OCI-LY1 (cell line): ENCODE measurements at regions not wholly inside any gene's neighbourhood (a gene's known extent, or its start where the extent isn't known, plus 50 kb on each side); places are given as distances from the start of the nearest gene placed in this dataset.
"Not testable (repeated sequence)": the region's sequence is repeated elsewhere in the genome, so short reads cannot be mapped to it uniquely, and the experiment has no call there.

Experiments used
- H2AFZ ChIP-seq: fragments of 200-600 bp; sonication (generic), shearing (Covaris generic); 2 replicates; pipeline ENCODE4 v1.6.0; 2014; ENCODE audit warnings: antibody characterized with exemption, mild to moderate bottlenecking, low read length
- H3F3A ChIP-seq: fragments of 200-600 bp; sonication (generic), shearing (Covaris generic); 2 replicates; pipeline ENCODE4 v1.6.0; 2014; ENCODE audit warnings: mild to moderate bottlenecking, antibody characterized with exemption, low read length, moderate library complexity; ENCODE audit not compliant: insufficient read depth
- H3K27ac ChIP-seq: fragments of 200-600 bp; sonication (generic); 2 replicates; pipeline ENCODE4 v1.5.1; 2014; ENCODE audit warnings: low read length, mixed run types, mild to moderate bottlenecking, low read depth; ENCODE audit not compliant: poor library complexity, severe bottlenecking
- H3K27me3 ChIP-seq: fragments of 200-600 bp; sonication (generic); 2 replicates; pipeline ENCODE4 v1.6.0; 2014; ENCODE audit warnings: antibody characterized with exemption, mild to moderate bottlenecking, low read length, moderate library complexity; ENCODE audit not compliant: insufficient read depth
- H3K36me3 ChIP-seq: fragments of 200-600 bp; sonication (generic); 2 replicates; pipeline ENCODE4 v1.6.1; 2014; ENCODE audit warnings: mild to moderate bottlenecking, antibody characterized with exemption, low read length, moderate library complexity, mixed read lengths; ENCODE audit not compliant: insufficient read depth
- H3K4me1 ChIP-seq: fragments of 200-600 bp; sonication (generic); 2 replicates; pipeline ENCODE4 v1.5.1; 2014; ENCODE audit warnings: mild to moderate bottlenecking, low read length, moderate library complexity; ENCODE audit not compliant: insufficient read depth, severe bottlenecking
- H3K4me2 ChIP-seq: fragments of 200-600 bp; sonication (generic), shearing (Covaris generic); 2 replicates; pipeline ENCODE4 v1.6.1; 2014; ENCODE audit warnings: low read length
- H3K4me3 ChIP-seq: fragments of 200-600 bp; sonication (generic); 2 replicates; pipeline ENCODE4 v1.5.1; 2014; ENCODE audit warnings: low read length, low read depth, mild to moderate bottlenecking, mixed read lengths; ENCODE audit not compliant: poor library complexity, severe bottlenecking
- H3K79me2 ChIP-seq: fragments of 200-600 bp; shearing (Covaris generic); 2 replicates; pipeline ENCODE4 v1.6.1; 2016; ENCODE audit warnings: mixed run types, low read length, mixed read lengths; ENCODE audit not compliant: insufficient read depth
- H3K9ac ChIP-seq: fragments of 200-600 bp; sonication (generic), shearing (Covaris generic); 2 replicates; pipeline ENCODE4 v1.6.1; 2014; ENCODE audit warnings: mild to moderate bottlenecking, low read length, mixed read lengths
- H3K9me2 ChIP-seq: fragments of 200-600 bp; sonication (generic), shearing (Covaris generic); 2 replicates; pipeline ENCODE4 v1.6.1; 2014; ENCODE audit warnings: low read depth, mild to moderate bottlenecking, low read length, mixed read lengths
- H3K9me3 ChIP-seq: fragments of 200-600 bp; shearing (Covaris generic); 2 replicates; pipeline ENCODE4 v1.6.1; 2014; ENCODE audit warnings: low read length, mixed read lengths
- H4K20me1 ChIP-seq: fragments of 200-600 bp; sonication (generic), shearing (Covaris generic); 2 replicates; pipeline ENCODE4 v1.6.0; 2016; ENCODE audit warnings: mild to moderate bottlenecking, low read length; ENCODE audit not compliant: insufficient read depth
- EZH2 ChIP-seq: fragments of 200-600 bp; sonication (generic), shearing (Covaris generic); IDR thresholded peaks from 2 replicates; pipeline ENCODE4 v1.8.0; 2017; ENCODE audit warnings: borderline replicate concordance, mixed run types, mild to moderate bottlenecking, antibody characterized with exemption, low read length, moderate library complexity, mixed read lengths
- TF ChIP-seq, protein P1 (sequence below): fragments of 200-600 bp; sonication (generic), shearing (Covaris generic); IDR thresholded peaks from 2 replicates; pipeline ENCODE4 v1.5.1; 2017; ENCODE audit warnings: mild to moderate bottlenecking, antibody characterized with exemption, low read length, moderate library complexity, mixed read lengths

DNA sequence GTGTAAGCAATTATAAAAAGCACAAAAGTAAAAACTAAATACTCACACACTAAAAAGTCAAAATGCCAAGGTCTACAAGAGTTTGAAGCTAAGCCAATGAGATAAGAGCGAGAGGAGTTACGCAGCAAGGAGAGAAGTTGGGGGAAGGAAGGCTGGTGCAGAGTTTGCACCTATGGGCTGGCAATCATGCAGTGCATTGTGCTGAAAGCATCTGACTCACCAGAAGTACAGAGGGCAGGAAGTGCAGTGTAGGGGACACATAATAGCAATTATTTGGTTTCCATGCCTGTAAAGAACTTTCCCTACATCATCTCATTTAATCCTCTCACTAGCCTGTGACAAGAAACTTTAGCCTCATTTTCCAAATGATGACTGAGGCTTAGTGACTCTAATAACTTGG lies 142.7 kb upstream of the KYNU start:
- H3K36me3 ChIP-seq, result no peaks in the 10 kb centered on the region
- no peaks in the 10 kb centered on the region for H3F3A ChIP-seq
- no peak overlapping the region for H3K4me2 ChIP-seq
- no peaks in the 10 kb centered on the region for H3K9me2 ChIP-seq
- no peaks in the 10 kb centered on the region for H3K4me1 ChIP-seq
- H3K4me3 ChIP-seq, result no peak overlapping the region
- TF ChIP-seq EZH2, result no peak
- TF ChIP-seq, protein P1, sequence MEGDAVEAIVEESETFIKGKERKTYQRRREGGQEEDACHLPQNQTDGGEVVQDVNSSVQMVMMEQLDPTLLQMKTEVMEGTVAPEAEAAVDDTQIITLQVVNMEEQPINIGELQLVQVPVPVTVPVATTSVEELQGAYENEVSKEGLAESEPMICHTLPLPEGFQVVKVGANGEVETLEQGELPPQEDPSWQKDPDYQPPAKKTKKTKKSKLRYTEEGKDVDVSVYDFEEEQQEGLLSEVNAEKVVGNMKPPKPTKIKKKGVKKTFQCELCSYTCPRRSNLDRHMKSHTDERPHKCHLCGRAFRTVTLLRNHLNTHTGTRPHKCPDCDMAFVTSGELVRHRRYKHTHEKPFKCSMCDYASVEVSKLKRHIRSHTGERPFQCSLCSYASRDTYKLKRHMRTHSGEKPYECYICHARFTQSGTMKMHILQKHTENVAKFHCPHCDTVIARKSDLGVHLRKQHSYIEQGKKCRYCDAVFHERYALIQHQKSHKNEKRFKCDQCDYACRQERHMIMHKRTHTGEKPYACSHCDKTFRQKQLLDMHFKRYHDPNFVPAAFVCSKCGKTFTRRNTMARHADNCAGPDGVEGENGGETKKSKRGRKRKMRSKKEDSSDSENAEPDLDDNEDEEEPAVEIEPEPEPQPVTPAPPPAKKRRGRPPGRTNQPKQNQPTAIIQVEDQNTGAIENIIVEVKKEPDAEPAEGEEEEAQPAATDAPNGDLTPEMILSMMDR, result no peak
- H3K27ac ChIP-seq, result no peak overlapping the region
- no peaks in the 10 kb centered on the region for H4K20me1 ChIP-seq
- no peak overlapping the region for H2AFZ ChIP-seq
- H3K79me2 ChIP-seq, result no peaks in the 10 kb centered on the region
- H3K9ac ChIP-seq, result no peak overlapping the region
- no peaks in the 10 kb centered on the region for H3K27me3 ChIP-seq
- no peaks in the 10 kb centered on the region for H3K9me3 ChIP-seq

DNA sequence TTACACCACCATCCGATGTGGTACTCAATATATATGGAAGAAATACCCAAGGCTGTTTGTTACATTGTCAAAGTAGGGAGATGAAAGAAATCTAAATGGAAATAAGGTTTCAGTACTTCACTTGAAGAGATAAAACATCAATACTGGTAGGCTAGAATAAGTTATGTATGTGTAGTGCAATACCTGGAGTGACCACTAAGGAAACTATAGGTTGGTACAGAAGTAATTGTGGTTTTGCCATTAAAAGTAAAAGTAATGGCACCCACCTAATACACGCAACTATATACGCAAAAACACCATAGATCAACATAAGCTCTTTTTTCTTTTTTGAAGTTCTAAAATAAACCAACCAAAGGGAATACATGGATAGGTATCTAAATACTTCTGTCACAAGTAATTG lies 143.2 kb upstream of the KYNU start:
- Histone ChIP-seq H3K36me3 (no peaks in the 10 kb centered on the region), H3F3A (no peaks in the 10 kb centered on the region), H3K9me3 (no peaks in the 10 kb centered on the region), H3K79me2 (no peaks in the 10 kb centered on the region), H3K4me3 (no peak overlapping the region), H2AFZ (no peak overlapping the region), H3K4me2 (no peak overlapping the region), H3K4me1 (no peaks in the 10 kb centered on the region), H3K9me2 (no peaks in the 10 kb centered on the region), H3K27me3 (no peaks in the 10 kb centered on the region), H3K27ac (no peak overlapping the region), H4K20me1 (no peaks in the 10 kb centered on the region), H3K9ac (no peak overlapping the region)
- TF ChIP-seq EZH2, result no peak
- TF ChIP-seq, protein P1, result peak; percentile 16; the same call in 1 of the 2 replicates

DNA sequence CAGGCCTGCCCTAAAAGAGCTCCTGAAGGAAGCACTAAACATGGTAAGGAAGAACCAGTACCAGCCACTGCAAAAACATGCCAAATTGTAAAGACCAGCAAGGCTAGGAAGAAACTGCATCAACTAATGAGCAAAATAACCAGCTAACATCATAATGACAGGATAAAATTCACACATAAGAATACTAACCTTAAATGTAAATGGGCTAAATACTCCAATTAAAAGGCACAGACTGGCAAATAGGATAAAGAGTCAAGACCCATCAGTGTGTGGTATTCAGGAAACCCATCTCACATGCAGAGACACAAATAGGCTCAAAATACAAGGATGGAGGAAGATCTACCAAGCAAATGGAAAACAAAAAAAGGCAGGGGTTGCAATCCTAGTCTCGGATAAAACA lies 147.7 kb upstream of the KYNU start:
- not testable (repeated sequence) for H2AFZ ChIP-seq, H3K79me2 ChIP-seq, H3K4me3 ChIP-seq, H4K20me1 ChIP-seq, H3K27ac ChIP-seq, H3K36me3 ChIP-seq, H3K9me2 ChIP-seq, H3K4me2 ChIP-seq, H3K27me3 ChIP-seq, H3K9me3 ChIP-seq, H3F3A ChIP-seq, H3K9ac ChIP-seq, H3K4me1 ChIP-seq

DNA sequence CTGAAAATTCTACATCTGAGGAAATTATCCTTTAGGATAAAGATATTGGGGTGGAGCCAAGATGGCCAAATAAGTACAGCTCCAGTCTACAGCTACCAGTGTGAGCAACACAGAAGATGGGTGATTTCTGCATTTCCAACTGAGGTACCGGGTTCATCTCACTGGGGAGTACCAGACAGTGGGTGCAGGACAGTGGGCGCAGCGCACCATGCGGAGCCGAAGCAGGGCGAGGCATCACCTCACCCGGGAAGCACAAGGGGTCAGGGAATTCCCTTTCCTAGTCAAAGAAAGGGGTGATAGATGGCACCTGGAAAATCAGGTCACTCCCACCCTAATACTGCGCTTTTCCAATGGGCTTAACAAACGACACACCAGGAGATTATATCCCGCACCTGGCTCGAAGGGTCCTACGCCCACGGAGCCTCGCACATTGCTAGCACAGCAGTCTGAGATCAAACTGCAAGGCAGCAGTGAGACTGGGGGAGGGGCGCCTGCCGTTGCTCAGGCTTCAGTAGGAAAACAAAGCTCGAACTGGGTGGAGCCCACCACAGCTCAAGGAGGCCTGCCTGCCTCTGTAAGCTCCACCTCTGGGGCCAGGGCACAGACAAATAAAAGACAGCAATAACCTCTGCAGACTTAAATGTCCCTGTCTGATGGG lies 149.5 kb upstream of the KYNU start:
- not testable (repeated sequence) for H3K36me3 ChIP-seq, H3K9me3 ChIP-seq, H3K27me3 ChIP-seq, H3K79me2 ChIP-seq, H3K9ac ChIP-seq, H3K4me3 ChIP-seq, H2AFZ ChIP-seq, H3K4me2 ChIP-seq, H3F3A ChIP-seq, H4K20me1 ChIP-seq, H3K9me2 ChIP-seq, H3K27ac ChIP-seq, H3K4me1 ChIP-seq
